OCI-LY1 (cell line): ENCODE measurements at regions not wholly inside any gene's neighbourhood (a gene's known extent, or its start where the extent isn't known, plus 50 kb on each side); places are given as distances from the start of the nearest gene placed in this dataset.

Source experiments
- CTCF ChIP-seq: fragments of 200-600 bp; sonication (generic), shearing (Covaris generic); IDR thresholded peaks from 2 replicates; pipeline ENCODE4 v1.5.1; 2017; ENCODE audit warnings: mild to moderate bottlenecking, antibody characterized with exemption, low read length, moderate library complexity, mixed read lengths
- EZH2 ChIP-seq: fragments of 200-600 bp; sonication (generic), shearing (Covaris generic); IDR thresholded peaks from 2 replicates; pipeline ENCODE4 v1.8.0; 2017; ENCODE audit warnings: borderline replicate concordance, mixed run types, mild to moderate bottlenecking, antibody characterized with exemption, low read length, moderate library complexity, mixed read lengths

- no peak for TF ChIP-seq CTCF
- no peak for TF ChIP-seq EZH2
Measured at GRCh38 chr1:222123111-222123510, 381.2 kb upstream of the DUSP10 start.
